Hematopoietic multipotent progenitor cell treated with erythropoietin and hydrocortisone succinate and interleukin-3 and kit ligand, for 15 days (in vitro differentiated cells): ENCODE measurements at regions not wholly inside any gene's neighbourhood (a gene's known extent, or its start where the extent isn't known, plus 50 kb on each side); places are given as distances from the start of the nearest gene placed in this dataset.
"Not testable (repeated sequence)": the region's sequence is repeated elsewhere in the genome, so short reads cannot be mapped to it uniquely, and the experiment has no call there.

Source experiments
- DNase-seq: peaks from one replicate; pipeline ENCODE4 v3.0.0-alpha.2; 2015; ENCODE audit warnings: low spot score

GRCh38 chr2:149860276-149860921 is 272.8 kb upstream of the MMADHC start:
- DNase-seq, result no peak

GRCh38 chr2:149858901-149859634 is 271.5 kb upstream of the MMADHC start:
- DNase-seq, result no peak

DNA sequence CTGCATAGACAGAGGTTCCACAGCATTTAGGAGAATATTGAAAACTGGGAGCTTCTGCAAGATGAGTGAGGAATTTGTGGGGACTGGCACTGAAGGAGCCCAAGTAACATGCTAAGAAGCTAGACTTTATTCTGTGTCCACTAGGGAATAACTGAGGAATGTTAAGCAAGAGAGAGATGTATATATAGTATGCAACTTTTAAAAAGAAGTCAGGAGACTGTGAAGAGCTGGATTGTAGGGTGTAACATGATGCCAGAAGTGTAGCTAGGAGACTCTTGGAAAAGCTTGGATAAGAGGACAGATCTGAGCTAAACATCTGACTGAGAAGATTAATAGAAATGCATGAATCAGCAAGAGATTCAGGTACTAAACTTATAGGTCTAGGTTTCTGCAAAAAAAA is 270.6 kb upstream of the MMADHC start:
- no peak for DNase-seq

DNA sequence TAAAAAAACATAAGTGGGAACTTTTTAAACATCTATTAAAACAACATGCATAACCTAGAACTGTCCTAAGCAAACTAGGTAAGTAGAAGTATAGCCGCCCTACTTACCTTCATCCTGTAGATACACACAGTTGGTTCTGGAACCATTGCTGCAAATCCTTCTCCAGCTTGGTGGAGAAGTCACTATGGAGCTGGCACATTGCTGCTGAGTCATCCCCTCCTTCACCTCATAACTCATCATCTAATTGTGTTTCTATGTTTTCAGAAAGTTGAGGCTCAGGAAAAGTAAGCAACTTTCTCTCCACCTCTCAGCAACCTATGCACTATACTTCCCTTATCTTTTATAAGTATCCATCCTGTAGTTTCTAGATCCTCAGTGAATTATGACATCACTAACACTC is 269.8 kb upstream of the MMADHC start:
- no peak for DNase-seq

DNA sequence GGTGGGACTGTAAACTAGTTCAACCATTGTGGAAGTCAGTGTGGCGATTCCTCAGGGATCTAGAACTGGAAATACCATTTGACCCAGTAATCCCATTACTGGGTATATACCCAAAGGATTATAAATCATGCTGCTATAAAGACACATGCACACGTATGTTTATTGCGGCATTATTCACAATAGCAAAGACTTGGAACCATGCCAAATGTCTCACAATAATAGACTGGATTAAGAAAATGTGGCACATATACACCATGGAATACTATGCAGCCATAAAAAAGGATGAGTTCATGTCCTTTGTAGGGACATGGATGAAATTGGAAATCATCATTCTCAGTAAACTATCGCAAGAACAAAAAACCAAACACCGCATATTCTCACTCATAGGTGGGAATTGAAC is 268.3 kb upstream of the MMADHC start:
- DNase-seq, result not testable (repeated sequence)

DNA sequence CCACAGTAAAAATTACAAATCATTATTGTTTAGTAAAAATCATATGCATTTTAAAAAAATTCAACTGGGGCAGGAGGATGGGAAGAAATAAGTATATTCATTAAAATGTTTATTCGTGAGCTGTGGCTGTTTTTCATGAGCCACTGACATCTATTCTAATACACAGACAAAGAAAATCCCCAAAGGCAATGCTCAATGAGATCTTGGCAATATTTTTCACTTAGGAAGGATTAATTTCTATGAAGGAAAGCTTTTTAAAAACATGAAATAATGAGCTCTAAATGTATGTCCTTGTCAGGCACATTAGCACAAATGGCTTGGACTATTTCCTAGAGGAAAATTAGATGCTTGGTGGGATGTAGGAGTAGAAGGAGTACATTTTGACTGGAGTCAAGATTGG is 262.0 kb upstream of the MMADHC start:
- no peak for DNase-seq

DNA sequence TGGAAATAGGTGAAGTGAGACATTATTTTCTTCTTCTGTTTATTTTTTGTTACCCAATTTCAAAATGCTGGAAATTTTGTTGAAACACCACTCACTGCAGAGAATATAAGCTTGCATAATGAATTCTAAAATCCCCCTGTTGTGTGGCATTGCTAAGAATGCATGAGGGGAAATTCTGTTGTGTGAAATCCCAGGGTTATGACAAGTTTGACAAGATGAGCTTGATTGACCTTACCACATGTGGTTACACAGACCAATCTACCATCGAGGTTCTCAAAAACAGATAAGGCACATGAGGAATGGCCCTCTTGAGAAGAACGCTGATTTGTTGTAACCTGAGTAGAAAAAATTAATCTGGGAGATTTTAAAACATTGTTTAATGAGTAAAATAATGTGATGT is 261.6 kb upstream of the MMADHC start:
- no peak for DNase-seq

GRCh38 chr2:149841396-149841795 is 253.8 kb upstream of the MMADHC start:
- no peak for DNase-seq

- DNase-seq, result no peak
Measured at GRCh38 chr2:149832324-149832723, 244.7 kb upstream of the MMADHC start.

DNA sequence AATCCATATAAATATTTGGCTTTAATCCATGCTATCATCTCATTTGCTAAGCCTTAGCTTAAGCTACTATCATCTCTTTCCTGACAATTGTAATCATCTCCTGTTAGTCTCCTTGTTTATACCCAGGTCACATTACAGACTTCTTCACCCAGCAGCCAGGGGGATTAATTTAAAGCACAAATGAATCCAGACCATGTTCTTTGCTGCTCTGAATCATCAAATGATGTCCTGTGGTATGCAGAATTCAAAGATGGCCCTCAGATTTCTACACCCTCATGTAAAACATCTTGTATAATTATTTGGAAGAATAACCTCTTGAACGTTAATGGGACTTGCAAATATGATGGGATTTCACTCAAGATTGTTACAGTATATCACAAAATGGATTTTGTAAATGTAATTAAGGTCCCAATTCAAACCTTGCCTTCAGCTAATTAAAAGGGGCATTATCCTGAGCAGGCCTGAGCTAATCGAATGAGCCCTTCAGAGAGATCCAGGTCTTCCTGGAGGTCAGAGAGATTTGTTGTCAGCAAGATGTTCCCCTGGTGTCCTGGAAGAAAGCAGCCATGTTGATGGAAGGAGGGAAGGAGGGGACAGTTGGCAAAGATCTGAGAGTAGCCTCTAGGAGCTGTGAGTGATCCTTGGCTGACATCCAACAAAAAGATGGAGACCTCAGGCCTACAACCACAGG is 241.1 kb upstream of the MMADHC start:
- DNase-seq, result no peak

DNA sequence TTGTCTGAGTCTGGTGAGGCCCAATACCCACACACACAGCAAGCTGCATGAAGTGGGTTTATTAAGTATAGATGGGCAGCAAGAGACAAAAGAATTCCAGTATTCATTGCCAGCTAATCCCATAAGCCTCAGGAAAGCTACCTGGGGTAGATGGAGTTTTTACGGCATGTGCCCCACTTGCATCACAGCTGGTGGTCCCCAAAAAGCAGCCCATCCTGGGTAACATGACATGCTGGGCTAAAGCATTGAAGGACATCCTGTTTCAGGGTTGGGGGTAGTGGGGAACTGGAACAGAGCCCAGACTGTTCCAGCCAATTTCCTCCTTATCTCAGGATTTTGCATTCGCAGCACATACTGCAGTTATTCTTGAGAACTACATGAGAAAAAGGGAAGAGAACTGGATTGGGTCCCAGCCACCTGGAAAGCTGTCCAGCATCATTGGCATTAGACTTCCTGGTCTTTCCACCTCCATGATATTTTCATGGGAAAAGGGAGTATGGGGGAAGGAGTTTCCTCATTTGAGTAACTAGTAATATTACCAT is 240.1 kb upstream of the MMADHC start:
- DNase-seq, result no peak

DNA sequence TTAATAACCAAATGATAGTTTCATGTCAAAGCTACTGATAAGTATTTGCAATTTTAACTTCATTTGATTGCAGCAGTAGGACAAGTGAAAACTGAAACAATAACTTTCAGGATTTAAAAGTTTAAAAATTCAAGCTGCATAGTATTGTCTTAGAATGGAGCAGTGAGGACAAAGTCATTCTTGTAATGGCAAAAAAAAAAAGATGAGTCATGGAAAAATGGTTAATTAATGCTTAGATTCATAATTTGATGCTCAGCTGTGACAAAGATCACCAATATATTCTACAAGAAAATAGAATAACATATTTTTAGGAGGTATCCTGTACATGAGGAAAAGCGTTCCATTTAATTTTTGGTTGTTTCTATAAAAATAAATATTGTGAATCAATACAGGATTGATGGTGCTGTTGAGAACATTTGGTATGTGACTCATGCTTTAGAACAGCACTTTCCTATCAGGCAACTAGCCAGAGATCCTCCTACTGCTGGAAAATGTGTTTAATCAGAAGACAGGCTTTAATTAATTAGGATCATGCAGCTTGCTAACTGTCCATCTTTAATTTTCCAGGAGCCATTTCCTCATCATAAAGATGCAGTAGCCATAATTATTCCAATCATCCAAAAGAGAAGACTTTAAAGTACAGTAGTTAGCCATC is 239.0 kb upstream of the MMADHC start:
- DNase-seq, result no peak

- DNase-seq, result no peak
Measured at GRCh38 chr2:149825473-149825872, 237.9 kb upstream of the MMADHC start.

GRCh38 chr2:149824136-149824535 is 236.6 kb upstream of the MMADHC start:
- no peak for DNase-seq

DNA sequence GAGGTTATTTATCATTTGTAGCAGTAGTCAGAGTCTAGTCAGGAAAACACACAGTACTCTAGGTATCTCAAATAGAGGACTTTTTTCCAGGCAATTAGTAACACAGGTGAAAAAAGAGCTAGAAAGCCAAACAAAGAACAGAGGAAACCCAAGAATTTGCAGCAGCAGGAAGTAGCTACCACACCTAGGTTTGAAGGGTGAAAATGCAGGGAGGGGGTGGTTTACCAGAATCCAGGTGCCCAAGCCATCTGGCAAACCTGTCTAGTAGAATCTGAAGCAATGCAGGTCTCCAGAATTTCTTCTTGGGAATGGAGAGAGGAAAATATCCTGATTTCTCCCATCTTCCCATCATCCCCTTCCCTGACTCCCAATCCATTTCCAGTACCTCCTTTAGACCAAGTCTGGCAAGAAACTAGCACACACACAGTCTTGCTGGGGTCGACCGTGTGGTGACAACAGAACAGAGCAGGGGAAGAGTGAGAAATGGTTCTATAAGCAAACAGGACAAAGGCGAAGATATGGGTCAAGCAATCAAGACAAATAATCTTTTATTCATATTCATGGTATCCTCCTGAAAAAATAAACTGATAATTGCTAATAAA is 231.9 kb upstream of the MMADHC start:
- DNase-seq, result no peak

- DNase-seq, result no peak
Measured at GRCh38 chr2:149816756-149817551, 229.4 kb upstream of the MMADHC start.

DNA sequence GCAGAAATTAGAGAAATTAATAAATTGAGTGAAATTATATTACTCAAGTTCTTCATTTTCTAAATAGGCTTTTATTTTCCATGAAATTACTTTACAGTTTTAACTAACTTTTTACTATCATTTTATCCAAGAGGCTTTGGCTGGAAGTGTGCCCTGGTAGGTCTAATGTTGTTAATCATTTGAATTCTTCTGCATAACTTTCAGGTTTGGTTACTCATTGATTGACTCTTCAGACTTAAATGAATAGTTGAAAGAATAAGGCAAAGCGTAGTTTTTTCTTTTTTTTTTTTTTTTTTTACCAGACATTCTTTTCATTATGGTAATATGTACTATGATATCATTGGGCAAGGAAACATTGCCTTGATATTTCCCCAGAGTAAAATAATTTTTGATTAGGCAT is 228.4 kb upstream of the MMADHC start:
- DNase-seq, result no peak

GRCh38 chr2:149814901-149815300 is 227.3 kb upstream of the MMADHC start:
- no peak for DNase-seq

GRCh38 chr2:149814049-149814448 is 226.5 kb upstream of the MMADHC start:
- DNase-seq, result no peak

DNA sequence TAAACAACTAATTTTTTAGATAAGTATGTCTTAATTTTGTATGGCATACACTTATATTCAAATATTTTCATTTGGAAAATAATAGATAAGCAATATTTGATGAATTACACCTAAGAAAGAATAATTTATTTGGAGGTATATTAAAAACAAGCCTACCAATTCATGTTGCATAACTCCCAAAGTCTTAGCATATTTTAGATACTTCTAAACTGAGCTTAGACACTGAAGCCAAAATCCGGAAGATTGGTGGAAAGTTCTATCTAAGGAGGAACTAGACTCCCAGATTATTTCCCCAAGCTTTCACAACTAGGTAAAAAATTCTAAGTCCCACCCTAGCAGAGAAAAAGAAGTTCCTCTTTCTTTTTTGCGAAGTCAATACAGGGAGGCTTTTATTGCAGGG is 221.0 kb upstream of the MMADHC start:
- DNase-seq, result no peak

- DNase-seq, result no peak
Measured at GRCh38 chr2:149806651-149807050, 219.1 kb upstream of the MMADHC start.
